NCI-H128 (cell line): ENCODE measurements at regions not wholly inside any gene's neighbourhood (a gene's known extent, or its start where the extent isn't known, plus 50 kb on each side); places are given as distances from the start of the nearest gene placed in this dataset.

ENCODE experiments used
- DNase-seq: peaks from one replicate; lab custom pipeline; 2025; ENCODE audit not compliant: unreplicated experiment; lab: John Stamatoyannopoulos, UW

DNA sequence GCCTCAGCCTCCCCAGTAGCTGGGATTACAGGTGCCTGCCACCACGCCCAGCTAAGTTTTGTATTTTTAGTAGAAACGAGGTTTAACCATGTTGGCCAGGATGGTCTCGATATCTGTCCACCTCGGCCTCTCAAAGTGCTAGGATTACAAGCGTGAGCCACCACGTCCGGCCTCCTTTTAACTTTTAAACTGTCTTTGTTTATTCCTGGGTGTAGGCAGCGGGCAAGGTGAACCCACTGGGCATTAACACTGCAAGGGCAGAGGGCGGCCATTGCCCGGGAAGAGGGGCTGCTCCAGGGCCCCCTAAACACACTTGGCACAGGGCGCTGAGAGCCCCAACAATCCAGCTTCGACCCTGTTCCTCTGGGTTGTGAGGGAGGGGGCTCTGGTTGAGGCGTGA lies 693.6 kb downstream of the BRD1 start:
- DNase-seq, result no peak

DNA sequence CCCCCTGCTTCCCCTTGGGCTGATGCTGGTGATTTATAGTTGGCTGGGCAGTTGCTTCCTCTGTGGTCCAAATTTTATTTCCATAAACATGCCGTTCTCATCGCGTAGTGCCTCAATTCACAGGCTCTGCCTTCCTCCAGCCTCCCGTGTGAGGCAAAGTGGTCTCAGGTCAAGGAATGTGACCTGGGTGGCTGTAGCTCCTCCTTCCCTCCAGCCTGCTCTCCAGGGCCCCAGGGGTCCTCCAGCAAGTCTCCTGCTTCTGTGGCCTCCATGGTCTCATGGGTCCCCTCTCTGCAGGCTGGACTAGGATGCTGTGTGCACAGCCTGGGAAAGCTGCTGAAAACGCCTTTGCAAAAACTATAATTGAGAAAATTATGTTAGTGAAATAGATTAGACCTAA lies 694.1 kb downstream of the BRD1 start:
- no peak for DNase-seq

GRCh38 chr22:49132009-49132408 lies 695.7 kb downstream of the BRD1 start:
- no peak for DNase-seq

- no peak for DNase-seq
Measured at GRCh38 chr22:49129736-49130135, 697.9 kb downstream of the BRD1 start.

DNA sequence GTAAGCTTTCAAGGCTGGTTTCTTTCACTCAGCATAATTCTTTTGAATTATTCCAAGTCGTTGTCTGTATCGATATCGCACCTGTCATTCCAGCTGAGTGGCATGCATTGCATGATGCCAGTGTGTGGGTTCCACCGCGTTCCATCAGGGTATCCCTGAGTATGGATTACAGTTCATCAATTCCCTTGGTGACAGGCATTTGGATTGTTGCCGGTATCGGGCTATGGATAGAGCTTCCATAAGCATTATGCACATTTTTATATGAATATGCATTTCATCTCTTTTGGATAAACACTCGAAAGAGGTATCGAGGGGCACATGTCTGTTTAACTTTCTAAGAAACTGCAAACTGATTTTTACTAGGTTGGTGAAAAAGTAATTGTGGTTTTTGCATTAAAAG lies 698.8 kb downstream of the BRD1 start:
- DNase-seq, result no peak

DNA sequence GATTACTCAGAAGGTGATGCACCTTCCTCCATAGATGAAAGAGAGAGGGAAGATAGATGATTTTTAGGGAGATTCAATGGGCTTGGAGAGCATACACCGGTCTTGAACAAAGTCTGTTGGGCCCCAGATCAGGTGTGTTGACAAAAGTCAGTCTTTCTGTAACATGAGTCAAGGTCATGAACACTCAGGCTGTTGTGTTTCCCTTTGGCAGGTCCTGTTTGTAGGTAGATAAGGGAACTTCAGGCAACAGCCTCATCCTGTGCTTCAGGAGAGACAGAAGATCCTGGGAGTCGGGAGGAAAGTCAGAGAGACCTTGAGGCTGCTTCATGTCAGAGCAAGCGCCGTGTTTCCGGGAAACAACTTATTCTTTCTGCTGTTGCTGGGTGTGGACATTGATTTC lies 703.1 kb downstream of the BRD1 start:
- no peak for DNase-seq

- DNase-seq, result no peak
Measured at GRCh38 chr22:49123621-49124192, 704.0 kb downstream of the BRD1 start.

GRCh38 chr22:49119551-49119952 lies 708.1 kb downstream of the BRD1 start:
- DNase-seq, result no peak

- DNase-seq, result no peak
Measured at GRCh38 chr22:49118065-49118464, 709.6 kb downstream of the BRD1 start.

- DNase-seq, result no peak
Measured at GRCh38 chr22:49117486-49117885, 710.2 kb downstream of the BRD1 start.

- no peak for DNase-seq
Measured at GRCh38 chr22:49116486-49117120, 711.1 kb downstream of the BRD1 start.

DNA sequence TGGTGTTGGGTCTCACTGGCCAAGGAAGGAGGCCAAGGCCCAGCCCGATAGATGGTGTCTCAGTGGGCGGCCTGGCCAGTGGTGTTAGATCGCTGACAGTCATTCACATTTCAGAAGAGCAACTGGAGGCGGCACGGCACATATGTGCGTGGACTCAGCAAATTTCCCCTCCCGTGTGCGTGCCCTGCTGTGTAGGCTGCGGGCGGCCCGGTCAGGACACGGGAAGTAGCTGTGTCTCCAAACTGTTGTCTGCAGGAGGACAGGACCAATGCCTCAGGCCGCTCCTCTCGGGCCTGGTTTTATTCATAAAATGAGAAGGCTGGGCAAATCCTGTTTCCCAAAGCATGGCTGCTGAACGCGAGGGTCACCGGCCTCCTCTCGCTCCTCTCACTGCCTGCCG lies 711.7 kb downstream of the BRD1 start:
- no peak for DNase-seq

- no peak for DNase-seq
Measured at GRCh38 chr22:49115197-49115596, 712.5 kb downstream of the BRD1 start.

DNA sequence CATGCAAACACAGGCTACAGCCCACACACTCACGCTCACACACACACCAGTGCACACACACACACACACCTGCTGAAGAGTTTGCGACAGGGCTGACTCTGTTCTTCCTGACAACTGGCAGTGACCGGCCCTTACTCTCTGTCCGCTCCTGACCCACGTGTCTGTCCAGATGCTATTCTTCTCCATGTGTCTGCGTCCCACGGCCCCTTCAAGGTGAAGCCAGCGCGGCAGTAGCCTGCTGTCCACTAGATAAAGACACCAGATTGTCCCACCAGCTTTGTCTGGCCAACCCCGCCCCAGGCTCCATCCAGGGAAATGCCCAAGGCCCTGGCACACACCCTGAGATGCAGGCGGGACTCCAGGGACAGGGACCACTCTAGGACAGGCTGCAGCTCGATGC lies 713.9 kb downstream of the BRD1 start:
- DNase-seq, result no peak

DNA sequence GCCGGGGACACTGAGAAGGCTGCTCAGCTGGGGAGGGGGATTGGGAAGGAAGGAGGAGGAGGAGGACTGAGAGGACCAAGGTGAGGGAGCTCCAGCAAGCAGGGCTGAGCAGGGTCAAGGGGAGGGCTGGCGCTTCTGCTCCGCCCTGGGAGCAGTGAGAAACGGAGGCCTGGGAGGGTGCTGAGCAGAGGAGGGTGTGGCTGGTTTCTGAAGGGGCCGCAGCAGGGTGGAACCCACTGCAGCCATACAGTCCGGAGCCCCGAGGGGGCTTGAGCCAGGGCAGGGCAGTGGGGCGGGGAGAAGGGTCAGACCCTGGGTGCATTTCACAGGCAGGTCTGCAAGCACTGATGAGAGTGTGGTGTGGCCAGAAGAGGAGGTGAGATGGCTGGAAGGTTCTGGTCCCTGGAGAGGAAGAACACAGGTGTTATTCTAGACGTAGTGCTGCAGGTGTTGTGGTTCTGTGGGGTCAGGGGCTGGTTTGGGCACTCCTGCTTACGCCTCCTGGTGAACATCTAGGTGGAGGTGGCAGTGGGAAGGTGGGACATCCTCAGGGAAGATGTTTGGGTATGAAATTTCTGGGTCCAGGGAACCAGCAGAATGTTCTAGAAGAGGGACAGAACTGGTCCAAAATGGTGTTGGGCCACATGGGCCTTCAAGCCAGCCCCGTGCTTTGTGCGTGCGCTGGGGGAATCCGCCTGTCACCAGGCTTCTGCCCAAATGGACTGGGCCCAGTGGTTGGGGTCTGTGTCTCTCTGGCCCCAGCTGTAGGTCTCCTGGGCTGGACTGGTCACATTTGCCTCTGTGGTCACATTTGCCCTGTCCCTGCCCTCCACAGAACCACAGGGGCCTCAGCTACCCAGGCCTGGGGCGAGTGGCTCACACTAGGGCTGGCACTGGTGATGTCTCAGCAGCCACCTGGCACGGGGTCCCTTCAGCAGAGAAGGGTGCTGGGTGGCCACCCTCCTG lies 714.7 kb downstream of the BRD1 start:
- no peak for DNase-seq

- no peak for DNase-seq
Measured at GRCh38 chr22:49112176-49112575, 715.5 kb downstream of the BRD1 start.

DNA sequence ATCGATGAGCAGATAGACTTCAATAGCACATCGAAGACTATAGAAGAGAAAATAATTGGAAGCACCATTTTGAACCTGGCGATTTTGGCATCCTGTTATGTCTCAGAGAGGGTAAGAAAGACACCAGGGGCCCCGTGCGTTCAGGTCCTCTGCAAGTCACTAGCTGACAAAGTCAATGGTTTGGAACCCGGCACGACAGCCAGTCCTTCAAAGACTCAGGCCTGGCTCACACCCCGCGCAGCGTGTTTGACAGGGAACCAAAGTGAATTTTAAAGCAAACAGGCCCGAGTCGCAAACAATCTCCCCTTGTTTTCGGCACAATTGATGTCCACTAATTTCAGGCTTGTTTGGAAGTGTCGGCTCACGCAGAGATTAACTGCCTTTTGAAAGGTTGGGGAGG lies 716.6 kb downstream of the BRD1 start:
- no peak for DNase-seq

GRCh38 chr22:49108636-49109315 lies 718.9 kb downstream of the BRD1 start:
- no peak for DNase-seq

- no peak for DNase-seq
Measured at GRCh38 chr22:49107961-49108530, 719.6 kb downstream of the BRD1 start.

GRCh38 chr22:49107561-49107960 lies 720.1 kb downstream of the BRD1 start:
- no peak for DNase-seq

DNA sequence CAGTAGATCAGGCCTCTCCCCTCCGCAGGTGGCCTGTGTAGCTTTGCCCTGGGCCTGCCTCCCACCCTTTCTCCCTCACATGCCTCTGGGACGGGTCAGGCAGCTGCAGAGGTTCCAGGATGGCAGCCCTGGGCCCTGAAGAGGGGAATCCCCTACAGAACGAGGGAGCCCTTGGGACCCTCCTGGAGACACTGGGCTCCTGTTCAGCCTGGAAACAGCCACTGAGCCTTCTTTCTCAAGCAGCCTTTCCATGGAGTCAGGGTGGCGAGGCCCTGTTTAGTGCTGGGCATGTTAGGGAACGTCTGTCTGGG lies 720.9 kb downstream of the BRD1 start:
- no peak for DNase-seq
